ENCODE measurements at regions not wholly inside any gene's neighbourhood (a gene's known extent, or its start where the extent isn't known, plus 50 kb on each side); places are given as distances from the start of the nearest gene placed in this dataset.

DNA sequence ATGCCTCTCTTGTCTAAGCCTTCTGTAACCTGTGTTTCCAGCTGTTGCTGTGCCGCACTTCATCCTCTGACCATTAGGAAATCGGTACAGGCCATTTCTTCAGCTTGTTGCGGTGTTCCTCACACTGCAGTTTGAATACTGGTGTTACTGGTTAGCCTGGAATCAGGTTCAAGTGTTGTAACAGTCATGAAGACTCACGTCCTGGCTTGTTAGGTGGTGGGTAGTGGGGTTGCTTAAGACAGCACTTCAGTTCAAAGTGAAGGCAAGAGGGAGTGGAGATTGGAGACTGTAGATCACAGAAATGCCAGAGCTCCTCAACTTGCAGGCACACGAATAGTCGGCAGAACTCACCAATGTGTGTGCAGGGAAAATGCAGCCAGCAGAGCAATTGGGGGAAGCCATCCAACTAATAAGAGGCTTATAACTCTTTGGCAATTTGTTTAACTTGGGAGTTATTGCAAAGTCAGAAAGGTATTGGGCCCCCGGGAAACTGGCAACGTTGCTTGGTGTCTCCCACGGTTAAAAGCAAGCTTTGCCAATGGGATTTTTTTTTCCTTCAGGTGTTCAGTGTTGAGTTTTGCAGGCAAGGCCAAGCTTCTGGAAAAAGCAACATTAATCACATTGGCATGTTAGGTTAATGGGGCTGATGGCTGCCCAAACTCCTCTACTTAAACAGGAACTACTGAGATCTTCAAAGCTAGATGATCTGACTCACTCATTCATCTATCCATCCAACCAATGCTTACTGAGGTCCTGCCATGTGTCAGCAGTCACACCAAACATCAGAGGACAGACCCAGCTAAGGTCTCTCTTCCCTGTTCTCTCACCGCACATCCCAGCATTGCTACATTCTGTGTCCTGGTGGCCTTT is 380.9 kb downstream of the GATA3 start:
- POLR2A ChIA-PET, result no interaction called here
- TF ChIP-seq FOS (IDR thresholded peaks at IDR 0.05; ENCODE audit: borderline replicate concordance, insufficient read depth, low read length), result no peak
- no peak for TF ChIP-seq POLR2AphosphoS5 (IDR thresholded peaks at IDR 0.05; ENCODE audit: insufficient read depth, low read depth, low read length)
- no peak for TF ChIP-seq GATA2 (IDR thresholded peaks at IDR 0.05; ENCODE audit: insufficient read depth, insufficient read length, low read depth, low read length)
- no peak for TF ChIP-seq POLR2A (IDR thresholded peaks at IDR 0.05; ENCODE audit: low read depth, low read length)
- TF ChIP-seq MYC (IDR thresholded peaks at IDR 0.05; ENCODE audit: low read depth, low read length), result no peak
- TF ChIP-seq, protein P1, sequence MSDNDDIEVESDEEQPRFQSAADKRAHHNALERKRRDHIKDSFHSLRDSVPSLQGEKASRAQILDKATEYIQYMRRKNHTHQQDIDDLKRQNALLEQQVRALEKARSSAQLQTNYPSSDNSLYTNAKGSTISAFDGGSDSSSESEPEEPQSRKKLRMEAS (IDR thresholded peaks at IDR 0.05; ENCODE audit: insufficient read depth, insufficient read length), result no peak
- no peak for TF ChIP-seq EZH2 (IDR thresholded peaks at IDR 0.05; ENCODE audit: borderline replicate concordance, low read depth, low read length, severe bottlenecking)
- TF ChIP-seq, protein P2, sequence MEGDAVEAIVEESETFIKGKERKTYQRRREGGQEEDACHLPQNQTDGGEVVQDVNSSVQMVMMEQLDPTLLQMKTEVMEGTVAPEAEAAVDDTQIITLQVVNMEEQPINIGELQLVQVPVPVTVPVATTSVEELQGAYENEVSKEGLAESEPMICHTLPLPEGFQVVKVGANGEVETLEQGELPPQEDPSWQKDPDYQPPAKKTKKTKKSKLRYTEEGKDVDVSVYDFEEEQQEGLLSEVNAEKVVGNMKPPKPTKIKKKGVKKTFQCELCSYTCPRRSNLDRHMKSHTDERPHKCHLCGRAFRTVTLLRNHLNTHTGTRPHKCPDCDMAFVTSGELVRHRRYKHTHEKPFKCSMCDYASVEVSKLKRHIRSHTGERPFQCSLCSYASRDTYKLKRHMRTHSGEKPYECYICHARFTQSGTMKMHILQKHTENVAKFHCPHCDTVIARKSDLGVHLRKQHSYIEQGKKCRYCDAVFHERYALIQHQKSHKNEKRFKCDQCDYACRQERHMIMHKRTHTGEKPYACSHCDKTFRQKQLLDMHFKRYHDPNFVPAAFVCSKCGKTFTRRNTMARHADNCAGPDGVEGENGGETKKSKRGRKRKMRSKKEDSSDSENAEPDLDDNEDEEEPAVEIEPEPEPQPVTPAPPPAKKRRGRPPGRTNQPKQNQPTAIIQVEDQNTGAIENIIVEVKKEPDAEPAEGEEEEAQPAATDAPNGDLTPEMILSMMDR (IDR thresholded peaks at IDR 0.05; ENCODE audit: extremely low read depth in 1 of 2, insufficient read depth in 1 of 2, low read depth in 1 of 2, low read length in 2 of 2), result no peak
- TF ChIP-seq JUN (IDR thresholded peaks at IDR 0.05; ENCODE audit: borderline replicate concordance, insufficient read depth, insufficient read length, low read depth), result no peak

More for the DNA sequence above, 380.9 kb downstream of the GATA3 start:
- H3K36me3 ChIP-seq (ENCODE audit: control insufficient read depth in 2 of 2, extremely low read depth in 1 of 2, insufficient read depth in 2 of 2, low read length in 2 of 2), result no peaks in the 10 kb centered on the region
- FAIRE-seq (no peak), DNase-seq (ENCODE audit: low read depth, low spot score) (no peak)
- no peak overlapping the region for H3K4me2 ChIP-seq (ENCODE audit: insufficient read depth, low read length)
- H3K27ac ChIP-seq (ENCODE audit: insufficient read depth, low read depth, low read length), result no peak overlapping the region
- no peak overlapping the region for H2AFZ ChIP-seq (ENCODE audit: low read depth, low read length)
- no peaks in the 10 kb centered on the region for H4K20me1 ChIP-seq (replicated peaks; ENCODE audit: control insufficient read depth, extremely low read depth, insufficient read depth, low read length)
- CTCF ChIA-PET, result interaction anchor here (1.5 kb wide), 1 partner anchor 563 kb away, joined by 4 read pairs; no protein-coding TSS in a partner anchor
- no peaks in the 10 kb centered on the region for H3K79me2 ChIP-seq (ENCODE audit: control insufficient read depth, insufficient read depth, low read length)
- H3K27me3 ChIP-seq (ENCODE audit: control insufficient read depth in 2 of 2, insufficient read depth in 2 of 2, low read length in 2 of 2), result peaks cover 4% of the 10 kb centered on the region in 2 experiments
- dilution Hi-C loops (cut with MboI; ENCODE audit: extremely low pct_ligation_motif_present, low sequenced_read_pairs), result no loop called here
- no peak overlapping the region for H3K4me3 ChIP-seq (replicated peaks in 1 of 3; ENCODE audit: insufficient read depth in 1 of 3, low read depth in 1 of 3, low read length in 3 of 3)
- H3K9ac ChIP-seq (replicated peaks; ENCODE audit: extremely low read depth, insufficient read depth, low read length), result no peak overlapping the region
- no peaks in the 10 kb centered on the region for H3K4me1 ChIP-seq (ENCODE audit: control insufficient read depth, extremely low read depth, insufficient read depth, low read length)
- no peaks in the 10 kb centered on the region for H3K9me3 ChIP-seq (replicated peaks; ENCODE audit: control insufficient read depth, insufficient read depth, low read length)
- no TSS peak for BruUV-seq (replicated peaks)
- H3K9me1 ChIP-seq (replicated peaks; ENCODE audit: control insufficient read depth, extremely low read depth, insufficient read depth, low read length), result no peaks in the 10 kb centered on the region
- intact Hi-C loops (cut with micrococcal nuclease), result no loop called here

Data from endothelial cell of umbilical vein (primary cell).